Breast epithelium (tissue), 3 donors: ENCODE measurements at regions not wholly inside any gene's neighbourhood (a gene's known extent, or its start where the extent isn't known, plus 50 kb on each side); places are given as distances from the start of the nearest gene placed in this dataset.

Source experiments
- CTCF ChIP-seq, 3 donors: fragments of 450-650 bp; IDR thresholded peaks; one replicate each; pipeline ENCODE4 v1.5.1; 2016 to 2017; ENCODE audit warnings: antibody characterized with exemption in 3 of 3, mild to moderate bottlenecking in 3 of 3, moderate library complexity in 3 of 3
- POLR2A ChIP-seq: fragments of 450-650 bp; IDR thresholded peaks from one replicate; pipeline ENCODE4 v1.6.1; 2016; ENCODE audit warnings: antibody characterized with exemption, mild to moderate bottlenecking, moderate library complexity

DNA sequence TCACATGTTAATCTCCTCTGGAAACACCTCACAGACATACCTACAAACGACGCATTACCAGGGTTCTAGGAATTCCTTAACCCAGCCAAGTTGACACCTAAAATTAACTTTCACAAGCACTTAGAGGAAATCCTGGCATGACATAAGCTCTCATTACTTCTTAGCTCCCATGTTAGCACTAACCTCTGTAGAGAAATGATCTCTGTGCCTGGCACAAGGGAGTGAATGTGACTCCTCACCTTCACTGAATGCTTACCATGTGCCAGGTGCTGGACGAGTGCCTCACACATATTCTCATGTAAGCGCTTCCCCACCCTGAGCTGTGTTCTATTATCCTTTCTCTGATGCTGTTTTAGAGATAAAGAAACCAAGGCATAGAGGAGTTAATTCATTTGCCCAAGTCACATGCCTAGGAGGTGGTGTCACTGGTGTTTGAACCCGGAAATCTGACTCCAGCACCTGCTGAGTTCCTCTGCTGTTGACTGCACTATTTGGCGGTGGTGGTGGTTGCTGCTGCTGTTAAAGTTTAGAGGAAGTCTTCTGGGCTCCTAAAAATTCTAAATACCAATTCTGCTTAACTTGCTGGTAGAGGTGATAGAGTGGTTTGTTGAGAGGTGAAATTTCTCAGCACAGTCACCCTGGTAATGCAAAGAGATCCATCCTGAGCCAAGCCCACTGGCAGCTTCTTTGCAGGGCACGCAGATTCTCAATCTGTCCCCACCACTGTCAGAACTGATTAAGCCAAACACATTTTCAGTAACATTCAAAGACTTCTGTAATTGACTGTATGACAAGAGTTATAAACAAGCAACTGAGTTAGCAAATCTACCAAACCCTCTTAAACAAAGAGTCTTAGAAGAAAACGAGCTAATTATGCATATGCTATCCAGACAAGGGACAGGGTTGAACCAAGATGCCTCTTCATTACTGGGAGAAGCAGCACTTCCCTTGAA lies 200.3 kb downstream of the CMPK2 start:
- TF ChIP-seq CTCF (IDR thresholded peaks at IDR 0.05) = no peak
- TF ChIP-seq POLR2A = no peak
